A673 (cell line): ENCODE measurements at regions not wholly inside any gene's neighbourhood (a gene's known extent, or its start where the extent isn't known, plus 50 kb on each side); places are given as distances from the start of the nearest gene placed in this dataset.

Source experiments
- EZH2 ChIP-seq: fragments of 200-600 bp; sonication (generic); IDR thresholded peaks from 2 replicates; pipeline ENCODE4 v1.6.1; 2017; ENCODE audit warnings: borderline replicate concordance, low read depth, mild to moderate bottlenecking, mixed read lengths, antibody characterized with exemption, low read length; ENCODE audit not compliant: poor library complexity, severe bottlenecking
- TF ChIP-seq, protein P1 (sequence below): fragments of 300-800, 200-600 bp; sonication (generic); conservative IDR thresholded peaks from 2 replicates; pipeline ENCODE4 v1.5.1; 2017; ENCODE audit warnings: low read depth, mild to moderate bottlenecking, antibody characterized with exemption, low read length, moderate library complexity, mixed read lengths

DNA sequence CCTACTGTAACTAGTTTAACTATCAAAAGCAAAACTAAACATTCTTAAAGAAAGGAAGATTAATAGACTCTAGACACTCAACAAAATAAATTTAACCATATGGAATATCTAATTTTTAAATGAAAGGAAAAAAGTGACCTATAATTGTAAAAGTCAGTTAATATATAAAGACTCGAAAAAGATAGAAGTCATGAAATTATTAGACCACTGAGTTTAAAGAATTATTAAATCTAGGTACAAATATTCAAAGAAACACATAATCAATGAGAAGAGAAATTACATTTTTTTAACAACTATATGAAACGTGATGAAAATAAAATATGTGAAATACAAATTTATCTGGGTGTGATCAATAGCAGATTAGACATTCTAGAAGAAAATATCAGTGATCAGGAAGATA, 706.8 kb upstream of the PCDH20 start:
- TF ChIP-seq, protein P1, sequence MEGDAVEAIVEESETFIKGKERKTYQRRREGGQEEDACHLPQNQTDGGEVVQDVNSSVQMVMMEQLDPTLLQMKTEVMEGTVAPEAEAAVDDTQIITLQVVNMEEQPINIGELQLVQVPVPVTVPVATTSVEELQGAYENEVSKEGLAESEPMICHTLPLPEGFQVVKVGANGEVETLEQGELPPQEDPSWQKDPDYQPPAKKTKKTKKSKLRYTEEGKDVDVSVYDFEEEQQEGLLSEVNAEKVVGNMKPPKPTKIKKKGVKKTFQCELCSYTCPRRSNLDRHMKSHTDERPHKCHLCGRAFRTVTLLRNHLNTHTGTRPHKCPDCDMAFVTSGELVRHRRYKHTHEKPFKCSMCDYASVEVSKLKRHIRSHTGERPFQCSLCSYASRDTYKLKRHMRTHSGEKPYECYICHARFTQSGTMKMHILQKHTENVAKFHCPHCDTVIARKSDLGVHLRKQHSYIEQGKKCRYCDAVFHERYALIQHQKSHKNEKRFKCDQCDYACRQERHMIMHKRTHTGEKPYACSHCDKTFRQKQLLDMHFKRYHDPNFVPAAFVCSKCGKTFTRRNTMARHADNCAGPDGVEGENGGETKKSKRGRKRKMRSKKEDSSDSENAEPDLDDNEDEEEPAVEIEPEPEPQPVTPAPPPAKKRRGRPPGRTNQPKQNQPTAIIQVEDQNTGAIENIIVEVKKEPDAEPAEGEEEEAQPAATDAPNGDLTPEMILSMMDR = no peak
- no peak for TF ChIP-seq EZH2
